ENCODE measurements at regions not wholly inside any gene's neighbourhood (a gene's known extent, or its start where the extent isn't known, plus 50 kb on each side); places are given as distances from the start of the nearest gene placed in this dataset.

DNA sequence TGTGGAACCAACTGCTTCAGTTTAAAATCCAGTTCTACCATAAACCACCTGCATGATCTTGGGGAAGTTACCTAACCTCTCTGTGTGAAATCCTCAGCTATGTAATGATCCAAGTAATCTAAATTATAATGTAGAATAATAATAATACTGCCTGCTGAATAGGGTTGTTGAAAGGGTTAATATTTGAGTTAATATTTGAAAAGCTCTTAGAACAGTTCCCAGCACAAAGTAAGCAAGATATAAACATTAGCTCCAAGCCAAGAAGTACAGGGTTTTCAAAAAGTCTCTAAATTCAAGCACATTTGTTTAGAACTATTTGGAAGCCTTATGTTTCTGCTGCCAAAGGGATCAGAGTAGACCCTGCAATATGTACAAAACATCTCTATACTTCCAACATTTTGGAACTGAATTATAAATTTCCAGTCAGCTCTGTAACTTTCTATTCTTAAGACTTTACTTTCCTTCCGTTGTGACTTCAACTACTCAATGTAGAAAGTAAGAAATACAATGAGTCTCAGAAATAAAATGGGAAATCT is 76.7 kb upstream of the FAM9C start:
- in situ Hi-C loops (cut with HindIII; ENCODE audit: low pct_unique_long_range_greater_than_20kb, low sequenced_read_pairs): no loop called here
- ATAC-seq (no peak), DNase-seq (ENCODE audit: low read depth, low spot score) (no peak)
- Histone ChIP-seq H3K36me3 (ENCODE audit: control insufficient read depth, insufficient read depth, low read length) (no peaks in the 10 kb centered on the region), H3K4me1 (ENCODE audit: control insufficient read depth, insufficient read depth, low read length) (no peaks in the 10 kb centered on the region), H3K27ac (ENCODE audit: low read length) (peak overlapping the region; percentile 79; the same call in 1 of the 2 replicates), H3K9me3 (ENCODE audit: control insufficient read depth, insufficient read depth, low read depth, low read length) (no peaks in the 10 kb centered on the region), H3K4me3 (ENCODE audit: low read depth in 2 of 2, low read length in 2 of 2) (no peak overlapping the region), H3K27me3 (ENCODE audit: control insufficient read depth, insufficient read depth, low read length) (no peaks in the 10 kb centered on the region)
- ChIA-PET CTCF (interaction anchor here (0.6 kb wide), 1 partner anchor 107 kb away, joined by 12 read pairs; no protein-coding TSS in a partner anchor), POLR2A (no interaction called here)
- intact Hi-C loops (cut with micrococcal nuclease; ENCODE audit: unreplicated experiment): loop anchor here (10.0 kb wide), 1 partner anchor 104 kb away; no protein-coding TSS in a partner anchor
- no peak for TF ChIP-seq TCF7L2 (IDR thresholded peaks at IDR 0.05; ENCODE audit: low read depth, low read length)
- no peak for TF ChIP-seq POLR2AphosphoS5 (IDR thresholded peaks at IDR 0.05; ENCODE audit: low read depth, low read length)
- TF ChIP-seq SIN3A (IDR thresholded peaks at IDR 0.05; ENCODE audit: borderline replicate concordance, insufficient read depth, low read depth, low read length): no peak
- TF ChIP-seq, protein P1, sequence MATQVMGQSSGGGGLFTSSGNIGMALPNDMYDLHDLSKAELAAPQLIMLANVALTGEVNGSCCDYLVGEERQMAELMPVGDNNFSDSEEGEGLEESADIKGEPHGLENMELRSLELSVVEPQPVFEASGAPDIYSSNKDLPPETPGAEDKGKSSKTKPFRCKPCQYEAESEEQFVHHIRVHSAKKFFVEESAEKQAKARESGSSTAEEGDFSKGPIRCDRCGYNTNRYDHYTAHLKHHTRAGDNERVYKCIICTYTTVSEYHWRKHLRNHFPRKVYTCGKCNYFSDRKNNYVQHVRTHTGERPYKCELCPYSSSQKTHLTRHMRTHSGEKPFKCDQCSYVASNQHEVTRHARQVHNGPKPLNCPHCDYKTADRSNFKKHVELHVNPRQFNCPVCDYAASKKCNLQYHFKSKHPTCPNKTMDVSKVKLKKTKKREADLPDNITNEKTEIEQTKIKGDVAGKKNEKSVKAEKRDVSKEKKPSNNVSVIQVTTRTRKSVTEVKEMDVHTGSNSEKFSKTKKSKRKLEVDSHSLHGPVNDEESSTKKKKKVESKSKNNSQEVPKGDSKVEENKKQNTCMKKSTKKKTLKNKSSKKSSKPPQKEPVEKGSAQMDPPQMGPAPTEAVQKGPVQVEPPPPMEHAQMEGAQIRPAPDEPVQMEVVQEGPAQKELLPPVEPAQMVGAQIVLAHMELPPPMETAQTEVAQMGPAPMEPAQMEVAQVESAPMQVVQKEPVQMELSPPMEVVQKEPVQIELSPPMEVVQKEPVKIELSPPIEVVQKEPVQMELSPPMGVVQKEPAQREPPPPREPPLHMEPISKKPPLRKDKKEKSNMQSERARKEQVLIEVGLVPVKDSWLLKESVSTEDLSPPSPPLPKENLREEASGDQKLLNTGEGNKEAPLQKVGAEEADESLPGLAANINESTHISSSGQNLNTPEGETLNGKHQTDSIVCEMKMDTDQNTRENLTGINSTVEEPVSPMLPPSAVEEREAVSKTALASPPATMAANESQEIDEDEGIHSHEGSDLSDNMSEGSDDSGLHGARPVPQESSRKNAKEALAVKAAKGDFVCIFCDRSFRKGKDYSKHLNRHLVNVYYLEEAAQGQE (IDR thresholded peaks at IDR 0.05; ENCODE audit: insufficient read depth in 1 of 2, low read depth in 2 of 2, low read length in 1 of 2): no peak
- TF ChIP-seq, protein P2, sequence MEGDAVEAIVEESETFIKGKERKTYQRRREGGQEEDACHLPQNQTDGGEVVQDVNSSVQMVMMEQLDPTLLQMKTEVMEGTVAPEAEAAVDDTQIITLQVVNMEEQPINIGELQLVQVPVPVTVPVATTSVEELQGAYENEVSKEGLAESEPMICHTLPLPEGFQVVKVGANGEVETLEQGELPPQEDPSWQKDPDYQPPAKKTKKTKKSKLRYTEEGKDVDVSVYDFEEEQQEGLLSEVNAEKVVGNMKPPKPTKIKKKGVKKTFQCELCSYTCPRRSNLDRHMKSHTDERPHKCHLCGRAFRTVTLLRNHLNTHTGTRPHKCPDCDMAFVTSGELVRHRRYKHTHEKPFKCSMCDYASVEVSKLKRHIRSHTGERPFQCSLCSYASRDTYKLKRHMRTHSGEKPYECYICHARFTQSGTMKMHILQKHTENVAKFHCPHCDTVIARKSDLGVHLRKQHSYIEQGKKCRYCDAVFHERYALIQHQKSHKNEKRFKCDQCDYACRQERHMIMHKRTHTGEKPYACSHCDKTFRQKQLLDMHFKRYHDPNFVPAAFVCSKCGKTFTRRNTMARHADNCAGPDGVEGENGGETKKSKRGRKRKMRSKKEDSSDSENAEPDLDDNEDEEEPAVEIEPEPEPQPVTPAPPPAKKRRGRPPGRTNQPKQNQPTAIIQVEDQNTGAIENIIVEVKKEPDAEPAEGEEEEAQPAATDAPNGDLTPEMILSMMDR (IDR thresholded peaks at IDR 0.05): no peak
- no TSS peak for BruUV-seq (replicated peaks)

DNA sequence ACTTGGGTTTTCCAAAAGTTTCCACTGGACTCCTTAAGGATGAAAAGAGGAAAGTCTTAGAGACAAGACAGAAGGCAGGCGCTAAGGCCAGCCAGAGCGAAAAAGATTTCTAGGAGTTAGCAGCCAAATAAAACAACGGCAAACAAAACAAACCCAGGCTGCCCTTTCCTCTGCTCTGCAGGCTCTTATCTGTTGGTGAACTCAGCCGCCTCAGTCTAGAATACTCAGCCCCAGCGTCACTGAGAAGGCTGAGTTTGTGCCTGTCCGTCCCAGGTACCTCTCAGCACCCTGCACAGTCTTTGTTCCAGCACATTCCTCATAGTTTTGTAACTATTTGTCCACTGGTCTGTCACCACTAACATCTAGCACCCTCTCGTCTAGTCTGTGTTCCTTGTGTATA is 75.6 kb upstream of the FAM9C start:
- peak overlapping the region; percentile 44; the same call in 1 of the 2 replicates for H3K27ac ChIP-seq (ENCODE audit: low read length)
- POLR2A ChIA-PET: no interaction called here
- H3K36me3 ChIP-seq (ENCODE audit: control insufficient read depth, insufficient read depth, low read length): no peaks in the 10 kb centered on the region
- no peak for ATAC-seq
- BruUV-seq (replicated peaks): no TSS peak
- no peak for DNase-seq (ENCODE audit: low read depth, low spot score)
- H3K4me1 ChIP-seq (ENCODE audit: control insufficient read depth, insufficient read depth, low read length): no peaks in the 10 kb centered on the region
- no peak for TF ChIP-seq TCF7L2 (IDR thresholded peaks at IDR 0.05; ENCODE audit: low read depth, low read length)
- no peak for TF ChIP-seq POLR2AphosphoS5 (IDR thresholded peaks at IDR 0.05; ENCODE audit: low read depth, low read length)
- no peak for TF ChIP-seq SIN3A (IDR thresholded peaks at IDR 0.05; ENCODE audit: borderline replicate concordance, insufficient read depth, low read depth, low read length)
- TF ChIP-seq, protein P1 (IDR thresholded peaks at IDR 0.05; ENCODE audit: insufficient read depth in 1 of 2, low read depth in 2 of 2, low read length in 1 of 2): no peak
- intact Hi-C loops (cut with micrococcal nuclease; ENCODE audit: unreplicated experiment): loop anchor here (10.0 kb wide), 1 partner anchor 105 kb away; no protein-coding TSS in a partner anchor
- CTCF ChIA-PET: no interaction called here
- H3K27me3 ChIP-seq (ENCODE audit: control insufficient read depth, insufficient read depth, low read length): no peaks in the 10 kb centered on the region
- in situ Hi-C loops (cut with HindIII; ENCODE audit: low pct_unique_long_range_greater_than_20kb, low sequenced_read_pairs): no loop called here
- H3K9me3 ChIP-seq (ENCODE audit: control insufficient read depth, insufficient read depth, low read depth, low read length): no peaks in the 10 kb centered on the region
- no peak overlapping the region for H3K4me3 ChIP-seq (ENCODE audit: low read depth in 2 of 2, low read length in 2 of 2)
